ENCODE measurements at regions not wholly inside any gene's neighbourhood (a gene's known extent, or its start where the extent isn't known, plus 50 kb on each side); places are given as distances from the start of the nearest gene placed in this dataset.

- TF ChIP-seq POLR2A (IDR thresholded peaks at IDR 0.05) (no peak), EP300 (IDR thresholded peaks at IDR 0.05) (no peak), POLR2AphosphoS5 (IDR thresholded peaks at IDR 0.05) (no peak)
- TF ChIP-seq, protein P1, sequence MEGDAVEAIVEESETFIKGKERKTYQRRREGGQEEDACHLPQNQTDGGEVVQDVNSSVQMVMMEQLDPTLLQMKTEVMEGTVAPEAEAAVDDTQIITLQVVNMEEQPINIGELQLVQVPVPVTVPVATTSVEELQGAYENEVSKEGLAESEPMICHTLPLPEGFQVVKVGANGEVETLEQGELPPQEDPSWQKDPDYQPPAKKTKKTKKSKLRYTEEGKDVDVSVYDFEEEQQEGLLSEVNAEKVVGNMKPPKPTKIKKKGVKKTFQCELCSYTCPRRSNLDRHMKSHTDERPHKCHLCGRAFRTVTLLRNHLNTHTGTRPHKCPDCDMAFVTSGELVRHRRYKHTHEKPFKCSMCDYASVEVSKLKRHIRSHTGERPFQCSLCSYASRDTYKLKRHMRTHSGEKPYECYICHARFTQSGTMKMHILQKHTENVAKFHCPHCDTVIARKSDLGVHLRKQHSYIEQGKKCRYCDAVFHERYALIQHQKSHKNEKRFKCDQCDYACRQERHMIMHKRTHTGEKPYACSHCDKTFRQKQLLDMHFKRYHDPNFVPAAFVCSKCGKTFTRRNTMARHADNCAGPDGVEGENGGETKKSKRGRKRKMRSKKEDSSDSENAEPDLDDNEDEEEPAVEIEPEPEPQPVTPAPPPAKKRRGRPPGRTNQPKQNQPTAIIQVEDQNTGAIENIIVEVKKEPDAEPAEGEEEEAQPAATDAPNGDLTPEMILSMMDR (IDR thresholded peaks at IDR 0.05), result no peak
Measured at GRCh38 chr20:11833825-11834224, 83.9 kb upstream of the BTBD3 start.
